Activated CD8-positive, alpha-beta memory T cell treated with anti-CD3 and anti-CD28 coated beads, Interleukin-2, amount 10 ng/mL, durations not matched to agents 7 days and 5 days (primary cell): ENCODE measurements at regions not wholly inside any gene's neighbourhood (a gene's known extent, or its start where the extent isn't known, plus 50 kb on each side); places are given as distances from the start of the nearest gene placed in this dataset.

Source experiments
- ATAC-seq: fragments of 150-1000 bp; cut with Tn5 transposase; one replicate; pipeline ENCODE4 v1.10.0; 2021; ENCODE audit warnings: moderate library complexity
- CTCF ChIA-PET: fragments of 350-600 bp; sonication (Branson Sonifier 250); formaldehyde crosslinking; loops from one replicate; lab custom pipeline; 2021; ENCODE audit warnings: antibody characterized with exemption; lab: Charles Lee
- DNase-seq: peaks from one replicate; pipeline ENCODE4 v3.0.0-alpha.2; 2020
- H3K27ac Mint-ChIP-seq: one replicate; pipeline ENCODE4 v1.8.0; 2021; ENCODE audit warnings: mild to moderate bottlenecking, mixed read lengths
- H3K27me3 Mint-ChIP-seq: one replicate; pipeline ENCODE4 v1.8.0; 2021; ENCODE audit warnings: mixed read lengths
- H3K36me3 Mint-ChIP-seq: one replicate; pipeline ENCODE4 v1.8.0; 2021; ENCODE audit warnings: mild to moderate bottlenecking, mixed read lengths
- H3K4me1 Mint-ChIP-seq: one replicate; pipeline ENCODE4 v1.8.0; 2021; ENCODE audit warnings: mixed read lengths
- H3K4me3 Mint-ChIP-seq: one replicate; pipeline ENCODE4 v1.8.0; 2021; ENCODE audit warnings: mild to moderate bottlenecking, moderate library complexity, mixed read lengths
- H3K9me3 Mint-ChIP-seq: one replicate; pipeline ENCODE4 v1.8.0; 2022; ENCODE audit warnings: low read depth, mixed read lengths

- no peak overlapping the region for H3K4me3 Mint-ChIP-seq
- H3K9me3 Mint-ChIP-seq = peaks cover 12% of the 10 kb centered on the region
- ATAC-seq = no peak
- H3K4me1 Mint-ChIP-seq = peaks cover 5% of the 10 kb centered on the region
- CTCF ChIA-PET = interaction anchor here (0.8 to 1.5 kb wide), 2 partner anchors 19 to 77 kb away, joined by 3 read pairs; no protein-coding TSS in a partner anchor
- H3K27ac Mint-ChIP-seq = no peak overlapping the region
- H3K27me3 Mint-ChIP-seq = no peaks in the 10 kb centered on the region
- no peak for DNase-seq
- H3K36me3 Mint-ChIP-seq = peaks cover 25% of the 10 kb centered on the region
These were observed 116.7 kb downstream of the KLF12 start for GRCh38 chr13:74017301-74018061.

GRCh38 chr13:74015137-74015536, 119.1 kb downstream of the KLF12 start:
- DNase-seq = no peak
- Mint-ChIP-seq H3K27ac (no peak overlapping the region), H3K4me1 (peaks cover 5% of the 10 kb centered on the region), H3K9me3 (peaks cover under 1% of the 10 kb centered on the region), H3K36me3 (peaks cover 5% of the 10 kb centered on the region), H3K27me3 (no peaks in the 10 kb centered on the region), H3K4me3 (no peak overlapping the region)
- no peak for ATAC-seq
- CTCF ChIA-PET = no interaction called here

- Mint-ChIP-seq H3K4me1 (peaks cover 2% of the 10 kb centered on the region), H3K4me3 (no peak overlapping the region), H3K9me3 (no peaks in the 10 kb centered on the region), H3K27ac (no peak overlapping the region), H3K36me3 (peaks cover 2% of the 10 kb centered on the region), H3K27me3 (no peaks in the 10 kb centered on the region)
- ATAC-seq (no peak), DNase-seq (no peak)
- CTCF ChIA-PET = interaction anchor here (0.9 kb wide), 1 partner anchor 11 kb away, joined by 3 read pairs; no protein-coding TSS in a partner anchor
These were observed 125.0 kb downstream of the KLF12 start for GRCh38 chr13:74009100-74009668.

GRCh38 chr13:74006666-74007065, 127.5 kb downstream of the KLF12 start:
- no peak overlapping the region for H3K4me3 Mint-ChIP-seq
- no peak overlapping the region for H3K27ac Mint-ChIP-seq
- peaks cover 2% of the 10 kb centered on the region for H3K36me3 Mint-ChIP-seq
- H3K4me1 Mint-ChIP-seq = no peaks in the 10 kb centered on the region
- no peaks in the 10 kb centered on the region for H3K27me3 Mint-ChIP-seq
- no peaks in the 10 kb centered on the region for H3K9me3 Mint-ChIP-seq
- CTCF ChIA-PET = no interaction called here
- no peak for DNase-seq
- ATAC-seq = no peak

- no peak for ATAC-seq
- CTCF ChIA-PET = no interaction called here
- Mint-ChIP-seq H3K9me3 (no peaks in the 10 kb centered on the region), H3K4me1 (no peaks in the 10 kb centered on the region), H3K27ac (no peak overlapping the region), H3K36me3 (peaks cover 2% of the 10 kb centered on the region), H3K4me3 (no peak overlapping the region), H3K27me3 (no peaks in the 10 kb centered on the region)
- no peak for DNase-seq
These were observed 128.7 kb downstream of the KLF12 start for GRCh38 chr13:74005320-74006157.

- H3K4me1 Mint-ChIP-seq = peaks cover 3% of the 10 kb centered on the region
- H3K9me3 Mint-ChIP-seq = no peaks in the 10 kb centered on the region
- no peaks in the 10 kb centered on the region for H3K27me3 Mint-ChIP-seq
- H3K27ac Mint-ChIP-seq = no peak overlapping the region
- no peak overlapping the region for H3K4me3 Mint-ChIP-seq
- ATAC-seq (no peak), DNase-seq (no peak)
- CTCF ChIA-PET = no interaction called here
- peaks cover 2% of the 10 kb centered on the region for H3K36me3 Mint-ChIP-seq
These were observed 130.1 kb downstream of the KLF12 start for GRCh38 chr13:74004109-74004508.

GRCh38 chr13:74003374-74003773, 130.8 kb downstream of the KLF12 start:
- no peak for DNase-seq
- no peaks in the 10 kb centered on the region for H3K27me3 Mint-ChIP-seq
- CTCF ChIA-PET = no interaction called here
- no peaks in the 10 kb centered on the region for H3K9me3 Mint-ChIP-seq
- H3K36me3 Mint-ChIP-seq = peaks cover 2% of the 10 kb centered on the region
- H3K27ac Mint-ChIP-seq = no peak overlapping the region
- no peak overlapping the region for H3K4me3 Mint-ChIP-seq
- ATAC-seq = no peak
- H3K4me1 Mint-ChIP-seq = peaks cover 10% of the 10 kb centered on the region

GRCh38 chr13:74000876-74001275, 133.3 kb downstream of the KLF12 start:
- Mint-ChIP-seq H3K4me1 (peaks cover 12% of the 10 kb centered on the region), H3K27me3 (no peaks in the 10 kb centered on the region), H3K9me3 (no peaks in the 10 kb centered on the region), H3K27ac (no peak overlapping the region), H3K36me3 (no peaks in the 10 kb centered on the region), H3K4me3 (no peak overlapping the region)
- CTCF ChIA-PET = no interaction called here
- no peak for ATAC-seq
- no peak for DNase-seq

GRCh38 chr13:73998631-73999030, 135.6 kb downstream of the KLF12 start:
- Mint-ChIP-seq H3K4me1 (peaks cover 12% of the 10 kb centered on the region), H3K27ac (no peak overlapping the region)
- CTCF ChIA-PET = no interaction called here

GRCh38 chr13:73997964-73998363, 136.2 kb downstream of the KLF12 start:
- H3K9me3 Mint-ChIP-seq = no peaks in the 10 kb centered on the region
- DNase-seq (no peak), ATAC-seq (no peak)
- CTCF ChIA-PET = interaction anchor here (1.7 kb wide), 1 partner anchor 28 kb away, joined by 3 read pairs; no protein-coding TSS in a partner anchor
- no peak overlapping the region for H3K4me3 Mint-ChIP-seq
- peaks cover 12% of the 10 kb centered on the region for H3K4me1 Mint-ChIP-seq
- H3K27me3 Mint-ChIP-seq = no peaks in the 10 kb centered on the region
- peaks cover 9% of the 10 kb centered on the region for H3K36me3 Mint-ChIP-seq
- H3K27ac Mint-ChIP-seq = no peak overlapping the region

More at GRCh38 chr13:73998631-73999030, 135.6 kb downstream of the KLF12 start:
- Mint-ChIP-seq H3K4me3 (no peak overlapping the region), H3K27me3 (no peaks in the 10 kb centered on the region), H3K36me3 (peaks cover 7% of the 10 kb centered on the region), H3K9me3 (no peaks in the 10 kb centered on the region)
- ATAC-seq = peak; percentile 47
- DNase-seq = no peak

- Mint-ChIP-seq H3K4me3 (no peak overlapping the region), H3K36me3 (peaks cover 14% of the 10 kb centered on the region), H3K4me1 (peaks cover 12% of the 10 kb centered on the region), H3K9me3 (no peaks in the 10 kb centered on the region), H3K27ac (no peak overlapping the region), H3K27me3 (no peaks in the 10 kb centered on the region)
- ATAC-seq = no peak
- no peak for DNase-seq
- CTCF ChIA-PET = interaction anchor here (1.7 kb wide), 1 partner anchor 27 kb away, joined by 3 read pairs; no protein-coding TSS in a partner anchor
These were observed 137.6 kb downstream of the KLF12 start for GRCh38 chr13:73996569-73996968.

GRCh38 chr13:73995736-73996135, 138.5 kb downstream of the KLF12 start:
- H3K27me3 Mint-ChIP-seq = no peaks in the 10 kb centered on the region
- CTCF ChIA-PET = no interaction called here
- no peak for ATAC-seq
- peaks cover 12% of the 10 kb centered on the region for H3K4me1 Mint-ChIP-seq
- DNase-seq = no peak
- H3K9me3 Mint-ChIP-seq = no peaks in the 10 kb centered on the region
- H3K36me3 Mint-ChIP-seq = peaks cover 18% of the 10 kb centered on the region
- H3K4me3 Mint-ChIP-seq = no peak overlapping the region
- H3K27ac Mint-ChIP-seq = no peak overlapping the region

- H3K9me3 Mint-ChIP-seq = no peaks in the 10 kb centered on the region
- H3K36me3 Mint-ChIP-seq = peaks cover 18% of the 10 kb centered on the region
- no peaks in the 10 kb centered on the region for H3K27me3 Mint-ChIP-seq
- H3K4me3 Mint-ChIP-seq = no peak overlapping the region
- peaks cover 7% of the 10 kb centered on the region for H3K4me1 Mint-ChIP-seq
- ATAC-seq = no peak
- CTCF ChIA-PET = no interaction called here
- H3K27ac Mint-ChIP-seq = no peak overlapping the region
- DNase-seq = no peak
These were observed 140.5 kb downstream of the KLF12 start for GRCh38 chr13:73993661-73994060.
